EH (cell line): ENCODE measurements at regions not wholly inside any gene's neighbourhood (a gene's known extent, or its start where the extent isn't known, plus 50 kb on each side); places are given as distances from the start of the nearest gene placed in this dataset.
"Not testable (repeated sequence)": the region's sequence is repeated elsewhere in the genome, so short reads cannot be mapped to it uniquely, and the experiment has no call there.

ENCODE experiments used
- DNase-seq: peaks from one replicate; pipeline ENCODE4 v3.0.0-alpha.2; 2015; ENCODE audit warnings: low read depth

DNA sequence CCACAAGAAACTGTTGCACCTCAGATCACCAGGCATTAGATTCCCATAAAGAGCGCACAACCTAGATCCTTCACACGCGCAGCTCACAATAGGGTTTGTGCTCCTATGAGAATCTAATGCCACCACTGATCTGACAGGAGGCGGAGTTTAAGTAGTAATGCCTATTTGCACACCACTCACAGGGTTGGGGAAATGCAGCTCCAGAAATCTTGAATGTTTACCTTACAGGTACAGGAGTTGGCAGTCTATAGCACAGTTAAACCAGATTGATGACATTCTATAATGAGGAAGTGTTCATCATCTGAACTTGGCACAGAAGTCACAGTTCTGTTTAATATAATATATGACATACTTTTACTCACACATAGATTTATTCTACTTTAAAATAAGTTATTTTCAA lies 732.2 kb upstream of the ZNF608 start:
- no peak for DNase-seq

DNA sequence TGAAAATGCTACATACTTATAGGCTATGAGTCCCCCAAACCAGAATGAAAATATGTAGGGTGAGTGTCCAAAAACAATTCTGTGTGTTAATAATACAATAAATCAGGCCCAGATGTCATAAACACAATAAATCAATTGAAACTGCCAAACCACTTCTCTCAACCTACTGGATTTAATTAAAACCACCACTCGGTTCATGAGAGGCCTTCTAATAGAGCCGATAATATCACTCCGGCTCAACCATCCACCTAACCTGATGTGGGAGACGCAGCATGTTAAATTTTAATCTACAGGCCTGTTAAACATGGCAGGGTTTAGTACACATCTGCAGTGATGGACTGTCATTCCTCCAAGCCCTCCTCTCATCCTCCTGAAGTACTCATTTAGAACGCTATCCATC lies 734.5 kb upstream of the ZNF608 start:
- DNase-seq: no peak

DNA sequence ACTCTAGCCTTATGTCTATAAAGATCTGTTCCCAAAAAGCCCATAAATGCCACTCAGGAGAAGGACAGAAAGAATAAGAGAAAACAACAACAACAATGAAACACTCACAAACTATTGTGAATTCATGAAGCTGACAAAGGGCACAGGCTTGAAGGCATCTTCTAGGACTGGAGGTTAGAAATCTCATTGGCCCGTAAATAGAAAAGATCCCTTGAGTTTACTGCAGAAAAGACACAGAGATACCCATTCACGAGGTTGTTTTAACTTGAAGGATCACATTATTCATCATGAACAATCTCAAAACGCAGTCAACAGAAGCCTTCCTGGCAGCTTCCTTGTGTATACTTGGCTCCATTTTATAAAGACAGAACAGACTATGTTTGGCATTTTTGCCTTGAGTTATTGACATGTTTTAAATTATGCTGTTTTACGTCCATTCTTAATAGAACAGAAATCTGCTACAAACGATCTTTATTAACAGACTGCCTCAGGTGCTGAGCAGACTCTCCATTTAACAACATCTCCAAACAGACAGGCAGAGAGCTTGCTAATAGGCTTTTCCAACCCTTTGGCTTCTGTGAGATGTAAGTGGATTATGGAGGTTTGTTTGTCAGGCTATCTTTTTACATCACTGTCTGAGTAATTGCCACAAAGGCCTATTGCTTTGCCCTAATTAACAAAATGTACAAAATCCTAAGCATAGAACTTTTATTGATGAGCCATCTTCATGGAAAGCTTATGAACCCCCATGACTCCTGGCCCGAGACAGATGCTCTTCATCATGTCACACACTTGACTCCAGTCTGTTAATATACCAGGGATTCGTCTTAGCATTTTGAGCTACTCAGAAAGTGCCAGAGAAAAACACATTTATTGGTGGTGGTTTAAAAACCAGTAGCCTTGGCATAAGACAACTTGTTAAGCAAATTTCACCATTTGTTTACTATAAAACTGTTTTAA lies 735.3 kb upstream of the ZNF608 start:
- DNase-seq: no peak

DNA sequence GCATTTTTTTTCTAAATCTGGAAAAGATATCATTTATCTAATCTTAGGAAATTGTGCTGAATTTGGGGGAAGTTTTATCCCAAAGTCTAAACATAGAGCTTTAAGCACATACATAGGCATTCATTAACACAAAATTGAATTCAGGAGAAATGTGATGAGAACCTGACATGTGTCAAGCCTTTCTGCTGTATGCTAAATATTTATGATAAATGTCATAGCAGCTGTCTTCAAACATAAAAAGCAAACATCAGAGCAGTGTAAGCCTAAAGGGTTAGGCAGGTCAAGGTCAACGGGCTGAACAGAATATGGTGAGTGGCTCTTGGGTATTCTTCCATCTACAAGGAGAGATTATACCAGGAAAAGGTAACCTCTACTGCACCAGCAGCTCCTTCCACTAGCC lies 737.2 kb upstream of the ZNF608 start:
- DNase-seq: no peak

DNA sequence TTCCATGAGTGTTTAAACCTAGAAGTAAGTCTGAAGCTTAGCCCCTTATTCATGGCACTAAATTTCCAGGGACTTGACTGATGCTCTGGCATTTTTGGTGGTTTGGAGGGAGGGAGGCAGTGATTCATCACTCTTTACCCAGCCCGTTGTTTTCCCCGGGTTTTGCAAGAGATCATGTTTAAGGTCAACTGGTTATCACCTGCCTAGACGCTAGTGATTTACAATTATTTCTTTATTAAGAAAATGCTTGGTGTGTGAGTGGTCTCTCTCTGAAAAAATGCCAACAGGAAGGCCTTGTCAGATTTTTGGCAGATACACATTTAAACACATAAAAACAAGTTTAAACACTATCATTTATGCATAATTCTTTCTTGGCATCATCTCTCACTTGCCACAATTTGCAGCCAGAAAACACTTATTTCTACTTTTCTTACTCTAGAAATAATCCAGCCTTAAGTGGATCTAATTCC lies 737.9 kb upstream of the ZNF608 start:
- peak; percentile 53 for DNase-seq

DNA sequence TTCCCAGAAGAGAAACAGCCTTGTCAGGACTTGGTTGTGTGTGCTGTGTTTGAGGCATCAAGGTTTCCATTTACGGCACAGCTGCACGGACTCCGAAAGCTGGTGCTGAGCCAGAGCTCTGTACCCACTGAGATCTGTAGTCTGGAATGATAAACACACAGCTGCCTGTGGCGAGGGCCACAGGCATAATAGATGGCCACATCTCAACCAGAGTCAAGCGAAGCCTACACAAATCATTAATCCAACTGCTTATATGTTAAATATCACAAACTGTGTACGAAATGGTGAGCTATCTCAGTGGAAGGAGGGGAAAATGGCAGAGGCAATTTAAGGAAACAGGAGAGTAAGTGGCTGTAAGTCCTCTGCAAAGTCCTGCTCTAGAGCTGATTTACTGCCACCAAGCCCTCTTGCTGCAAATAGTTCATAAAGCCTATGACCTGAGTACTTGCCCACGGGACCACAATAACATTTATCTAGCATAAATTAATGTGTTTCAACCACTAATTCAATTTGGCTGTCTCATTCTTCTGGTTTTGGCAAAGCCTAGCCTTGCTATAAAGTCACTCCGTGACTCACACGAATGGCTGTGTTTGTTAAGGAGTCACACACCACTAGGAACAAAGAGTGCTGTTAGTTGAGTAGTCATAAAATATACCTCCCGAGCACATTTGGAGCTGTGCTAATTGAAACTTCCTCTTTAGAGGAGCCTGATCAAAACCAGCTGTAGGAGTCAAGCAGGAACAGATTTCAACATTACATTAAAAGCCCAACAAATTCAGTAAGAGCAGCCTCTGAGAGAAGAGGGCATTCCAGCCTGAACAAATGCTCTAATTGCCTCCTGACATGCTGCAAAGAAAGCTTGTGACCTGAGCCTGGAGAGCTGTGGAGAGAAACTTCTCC lies 738.6 kb upstream of the ZNF608 start:
- DNase-seq: peak; percentile 98

DNA sequence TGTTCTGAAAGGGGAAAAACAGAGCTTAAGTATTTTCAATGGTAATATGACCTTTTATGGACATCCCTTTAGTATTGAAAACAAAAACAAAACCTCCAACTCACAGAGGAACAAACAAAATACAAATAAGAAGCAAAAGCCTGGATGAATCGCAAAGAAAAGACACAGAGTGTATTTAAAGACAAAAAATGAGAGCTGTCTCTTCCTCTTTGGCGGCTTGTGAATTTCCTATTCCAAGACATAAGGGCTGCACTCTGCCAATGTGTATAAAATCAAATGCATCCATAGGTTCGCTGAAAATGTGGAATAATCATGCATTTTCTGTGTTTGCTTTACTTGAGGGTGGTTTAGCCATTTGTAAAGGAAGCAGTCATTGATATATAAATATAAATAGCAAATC lies 739.3 kb upstream of the ZNF608 start:
- no peak for DNase-seq

DNA sequence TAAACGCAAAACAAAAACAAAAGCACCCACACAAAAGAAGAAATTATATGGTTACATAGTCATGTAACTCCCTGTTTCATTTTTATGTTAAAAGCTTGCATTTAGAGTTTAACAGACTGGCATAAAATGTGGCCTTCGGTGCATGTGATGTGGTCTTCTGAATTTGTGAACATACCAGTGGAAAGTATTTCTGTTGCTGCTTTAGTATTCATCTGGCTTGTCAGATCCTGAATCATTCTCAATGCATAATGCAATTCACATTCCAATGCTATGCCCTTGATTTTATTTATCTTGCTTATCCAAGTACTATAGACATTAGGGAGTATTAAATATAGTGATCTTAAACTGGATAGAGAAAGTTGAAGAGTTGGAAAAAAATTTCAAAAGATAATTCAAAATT lies 740.2 kb upstream of the ZNF608 start:
- no peak for DNase-seq

DNA sequence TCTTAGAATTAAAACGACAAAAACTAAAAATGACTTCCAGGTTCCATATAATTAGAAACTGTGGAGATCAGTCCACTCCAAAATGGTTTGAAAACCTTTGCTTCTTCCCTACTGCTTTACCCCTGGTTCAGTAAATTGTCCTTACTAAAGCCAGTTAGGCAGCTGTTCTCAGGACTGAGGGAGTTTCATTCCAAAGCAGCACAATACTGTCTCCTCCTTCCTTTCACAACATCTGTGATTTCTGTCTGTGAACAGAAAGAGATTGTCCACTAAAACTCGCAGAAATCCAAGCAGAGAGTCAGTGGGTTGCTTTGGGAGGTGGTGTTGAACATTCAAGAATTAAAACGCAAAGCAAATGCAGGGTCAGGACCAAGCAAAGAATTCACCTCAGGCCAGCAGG lies 740.8 kb upstream of the ZNF608 start:
- DNase-seq: no peak

DNA sequence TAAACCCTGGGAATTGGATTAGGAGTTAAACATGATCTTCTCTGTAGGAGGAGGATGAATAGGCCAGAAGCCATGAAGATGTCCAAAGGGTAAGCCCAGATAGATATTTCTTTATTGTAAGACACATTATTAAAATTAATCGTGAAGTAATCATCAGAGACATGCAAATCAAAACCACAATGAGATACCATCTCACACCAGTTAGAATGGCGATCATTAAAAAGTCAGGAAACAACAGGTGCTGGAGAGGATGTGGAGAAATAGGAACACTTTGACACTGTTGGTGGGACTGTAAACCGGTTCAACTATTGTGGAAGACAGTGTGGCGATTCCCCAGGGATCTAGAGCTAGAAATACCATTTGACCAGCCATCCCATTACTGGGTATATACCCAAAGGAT lies 741.2 kb upstream of the ZNF608 start:
- not testable (repeated sequence) for DNase-seq

DNA sequence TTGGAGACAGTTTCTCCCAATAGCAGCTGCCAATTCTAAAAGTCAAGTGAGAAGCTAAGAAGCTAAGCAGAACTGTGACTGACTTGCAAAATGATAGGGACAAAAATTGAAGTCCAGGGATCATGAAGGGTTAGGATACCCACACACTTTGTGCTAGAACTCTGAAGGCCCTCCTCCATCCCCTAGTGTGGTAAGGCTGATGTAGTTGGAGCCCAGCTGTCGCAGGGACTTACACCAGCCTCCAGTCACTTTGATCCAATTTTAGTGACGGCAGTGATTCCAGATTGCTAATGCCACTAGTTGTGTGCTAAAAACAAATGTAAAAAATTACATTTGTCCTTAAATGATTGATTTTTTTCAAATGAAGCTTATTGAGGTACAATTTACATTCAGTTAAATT lies 742.7 kb upstream of the ZNF608 start:
- DNase-seq: no peak

DNA sequence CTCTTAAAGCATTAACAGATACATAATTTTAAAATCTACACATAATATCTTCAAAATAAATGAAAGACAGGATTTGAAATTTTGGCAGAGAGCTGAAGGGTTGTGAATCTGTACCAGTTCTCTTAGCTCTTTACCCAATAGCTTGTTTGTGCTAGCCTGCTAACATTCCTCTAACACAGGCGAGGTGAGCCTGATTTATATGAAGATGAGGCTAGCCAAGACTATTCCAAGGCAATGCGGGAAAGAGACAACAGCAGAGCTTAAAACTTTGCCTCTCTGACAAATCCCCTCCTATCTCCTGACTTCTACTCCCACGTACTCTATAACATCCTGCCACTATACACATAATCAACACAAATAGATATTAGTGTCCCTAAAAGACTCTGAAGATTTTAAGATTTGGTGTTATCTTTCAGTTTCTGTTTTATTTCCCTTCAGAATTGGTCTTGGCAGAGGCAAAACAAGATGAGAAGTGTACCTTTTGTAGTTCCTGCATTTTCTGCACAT lies 745.6 kb upstream of the ZNF608 start:
- no peak for DNase-seq

DNA sequence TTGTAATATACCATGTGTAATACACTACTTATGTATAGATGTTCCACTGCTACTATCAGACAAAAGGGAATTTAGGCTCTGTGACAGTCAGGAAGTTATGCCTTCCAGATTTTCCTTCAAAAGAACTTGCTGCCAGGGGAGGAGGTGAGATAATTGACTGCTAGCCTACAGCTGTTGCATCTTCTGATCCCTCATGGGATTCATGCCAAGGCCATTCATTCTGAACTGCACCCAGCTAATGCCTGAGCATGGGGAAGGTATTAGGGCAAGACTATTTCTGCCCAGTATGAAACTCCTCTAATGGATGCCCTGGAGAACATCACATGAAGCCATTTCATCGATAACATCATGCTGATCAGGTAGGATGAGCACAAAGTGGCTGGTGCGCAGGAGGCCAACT lies 746.5 kb upstream of the ZNF608 start:
- no peak for DNase-seq

DNA sequence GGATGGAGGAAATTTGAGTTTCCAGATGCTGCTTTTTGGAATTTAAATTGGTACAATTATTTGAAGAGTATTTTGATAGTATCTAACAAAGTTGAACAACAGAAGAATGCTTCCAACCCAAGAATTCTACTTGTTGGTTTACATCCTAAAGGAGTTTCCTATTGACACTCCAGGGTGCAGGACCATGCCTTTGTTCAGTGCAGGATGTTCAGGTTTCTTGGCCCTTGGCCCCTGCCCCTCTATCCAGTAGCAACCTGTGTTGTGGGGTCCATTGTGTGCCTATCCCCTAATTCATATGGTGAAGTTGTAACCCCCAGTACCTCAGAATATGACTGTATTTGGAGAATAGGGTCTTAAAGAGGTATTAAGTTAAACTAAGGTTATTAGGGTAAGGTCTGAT lies 750.0 kb upstream of the ZNF608 start:
- no peak for DNase-seq

DNA sequence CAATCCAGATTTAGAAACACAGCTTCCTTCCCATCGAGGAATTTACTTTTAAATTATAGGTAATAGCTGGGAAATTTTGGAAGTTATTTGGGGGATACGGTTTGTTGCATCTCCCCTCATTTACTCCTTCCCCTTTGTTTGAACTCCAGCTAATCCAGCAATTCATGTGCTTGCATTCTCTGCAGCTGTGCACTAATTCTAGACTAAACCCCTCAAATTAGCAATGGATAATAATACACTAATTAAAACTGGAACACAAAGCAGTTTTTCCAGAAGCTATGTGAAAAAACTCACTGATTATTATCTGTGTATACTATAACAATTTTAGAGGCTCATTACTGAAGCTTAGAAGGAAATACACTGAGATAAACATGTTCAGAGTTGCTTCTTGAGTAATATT lies 751.2 kb upstream of the ZNF608 start:
- DNase-seq: no peak

DNA sequence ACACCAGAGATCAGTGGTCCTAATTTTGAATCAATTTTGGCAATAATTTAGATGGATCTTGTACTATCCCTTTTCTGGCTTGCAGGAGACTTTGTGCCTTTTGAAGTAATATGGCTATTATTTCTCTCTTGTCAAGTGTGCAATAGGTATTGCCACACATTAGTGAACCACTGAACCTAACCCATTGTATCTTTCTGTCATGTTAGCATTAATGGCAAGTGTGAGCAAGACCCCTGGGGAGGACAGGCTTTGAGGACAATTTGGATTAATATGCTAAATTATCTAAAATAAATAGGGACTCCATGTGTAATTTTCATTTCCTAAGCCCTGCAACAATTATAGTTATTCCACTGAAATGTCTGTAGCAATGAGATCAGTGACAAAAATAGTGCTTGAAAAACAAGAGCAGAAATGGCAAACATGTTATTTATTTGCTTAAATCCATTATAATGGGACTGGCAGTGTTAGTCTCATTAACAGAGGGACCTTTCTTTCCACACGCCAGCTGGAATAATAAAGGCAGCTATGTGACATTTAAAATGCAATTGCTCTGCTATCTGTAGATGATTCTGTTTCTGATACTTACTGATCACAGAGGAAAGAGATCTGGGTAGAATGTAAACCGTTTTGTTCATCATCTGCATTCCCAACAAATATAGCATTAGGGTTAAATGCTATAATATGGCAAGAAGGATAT lies 753.3 kb upstream of the ZNF608 start:
- DNase-seq: no peak

DNA sequence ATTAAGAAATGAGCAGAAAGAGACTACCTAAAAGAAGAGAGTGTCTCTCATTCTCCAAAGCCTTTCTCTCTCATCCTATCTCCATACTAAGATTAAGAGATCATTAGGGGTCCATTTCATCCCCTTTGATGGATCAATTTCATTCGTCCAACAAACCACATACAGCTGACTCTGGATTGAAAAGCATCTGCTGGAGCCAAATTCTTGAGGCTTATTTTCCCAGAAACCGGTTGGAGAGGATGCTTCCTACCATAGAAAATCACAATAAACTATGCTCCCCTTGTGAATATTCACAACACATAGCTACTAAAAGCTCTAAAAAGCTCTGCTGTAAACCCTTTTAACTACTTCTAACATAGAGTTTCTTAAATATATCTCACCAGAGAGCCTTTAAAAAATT lies 755.0 kb upstream of the ZNF608 start:
- no peak for DNase-seq

DNA sequence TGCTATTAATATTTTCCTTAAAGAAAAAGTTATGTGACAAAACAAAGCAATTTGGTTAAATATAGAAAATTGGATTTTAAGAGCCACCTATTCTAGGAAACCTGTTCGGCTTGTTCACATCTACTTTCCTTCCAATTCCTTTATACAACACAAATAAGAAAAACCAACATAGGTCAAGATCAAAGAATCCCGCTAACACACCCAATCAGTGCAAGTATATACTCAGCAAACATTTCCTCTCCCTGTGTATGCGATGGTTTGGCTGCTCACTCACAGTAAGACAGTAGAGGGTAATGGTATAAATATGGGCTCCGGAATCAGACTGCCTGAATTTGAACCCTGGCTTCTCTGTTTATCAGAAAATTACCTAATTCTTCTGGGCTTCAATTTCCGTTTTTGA lies 757.5 kb upstream of the ZNF608 start:
- no peak for DNase-seq

DNA sequence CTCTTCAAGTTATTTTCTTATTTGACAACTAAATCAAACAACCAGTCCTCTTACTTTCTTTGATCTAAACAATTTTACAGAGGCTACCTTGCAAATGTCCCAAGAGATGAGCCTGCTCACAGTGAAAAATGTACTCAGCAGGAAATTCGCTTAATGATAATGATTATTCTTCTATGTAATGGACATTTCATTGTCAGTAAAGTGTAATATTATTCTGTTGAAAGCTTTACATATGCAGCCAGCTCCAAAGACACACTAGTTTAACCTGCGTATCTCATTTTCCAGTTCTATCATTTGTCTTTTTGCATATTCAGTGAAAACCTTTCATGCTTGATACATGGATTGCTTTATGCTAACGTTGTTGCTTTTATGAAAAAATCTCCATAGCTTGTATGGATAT lies 758.7 kb upstream of the ZNF608 start:
- no peak for DNase-seq

DNA sequence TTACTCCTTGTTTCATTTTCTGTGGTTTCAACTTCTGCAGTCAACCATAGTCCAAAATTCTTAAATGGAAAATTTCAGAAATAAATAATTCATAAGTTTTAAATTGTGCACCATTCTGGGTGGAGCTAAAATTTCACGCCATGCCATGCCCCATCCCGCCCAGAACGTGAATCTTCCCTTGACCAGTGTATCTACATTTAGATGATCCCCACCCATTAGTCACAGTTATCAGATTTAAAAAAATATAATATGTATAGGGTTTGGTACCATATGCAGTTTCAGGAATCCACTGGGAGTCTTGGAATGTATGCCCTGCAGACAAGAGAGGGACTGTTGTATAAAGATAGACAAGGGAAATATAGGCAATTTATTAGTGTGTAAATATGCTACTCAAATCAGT lies 759.7 kb upstream of the ZNF608 start:
- no peak for DNase-seq

DNA sequence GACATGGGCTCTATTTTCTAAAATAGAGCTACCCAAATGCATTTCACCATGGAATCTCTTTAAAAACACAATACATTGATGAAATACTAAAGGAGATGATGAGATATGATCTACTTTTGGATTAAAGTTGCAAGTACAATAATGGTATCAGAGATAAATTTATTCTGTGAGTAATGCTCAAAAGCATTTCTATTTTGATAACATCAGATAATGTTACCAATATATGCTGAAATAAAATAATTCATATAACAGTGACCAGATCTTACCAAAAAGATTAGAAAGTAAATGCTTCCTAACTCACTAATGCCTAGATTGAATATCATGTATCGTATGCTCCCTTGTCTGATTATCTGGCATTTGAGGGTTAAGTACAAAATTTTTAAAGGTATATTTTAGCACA lies 761.8 kb upstream of the ZNF608 start:
- no peak for DNase-seq

DNA sequence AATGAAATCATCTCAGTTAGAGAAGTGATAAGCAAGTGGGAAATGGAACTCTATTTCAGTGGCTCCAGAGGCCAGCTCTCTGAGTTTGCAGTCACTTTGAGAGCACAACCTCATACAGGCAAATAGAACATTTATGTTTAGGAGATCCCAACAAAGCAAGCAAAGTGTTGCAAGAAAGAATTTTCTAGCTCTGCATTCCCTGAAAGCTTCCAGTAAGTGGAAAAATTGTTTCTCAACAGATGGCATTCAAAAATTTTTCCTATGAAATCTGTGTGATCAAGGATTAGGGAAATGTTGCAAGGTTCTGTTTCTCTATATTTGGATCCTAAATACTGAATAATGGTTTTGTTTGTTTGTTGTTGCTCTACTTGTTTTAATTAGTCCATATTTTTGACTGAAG lies 764.2 kb upstream of the ZNF608 start:
- DNase-seq: no peak
